ENCODE measurements at regions not wholly inside any gene's neighbourhood (a gene's known extent, or its start where the extent isn't known, plus 50 kb on each side); places are given as distances from the start of the nearest gene placed in this dataset.

DNA sequence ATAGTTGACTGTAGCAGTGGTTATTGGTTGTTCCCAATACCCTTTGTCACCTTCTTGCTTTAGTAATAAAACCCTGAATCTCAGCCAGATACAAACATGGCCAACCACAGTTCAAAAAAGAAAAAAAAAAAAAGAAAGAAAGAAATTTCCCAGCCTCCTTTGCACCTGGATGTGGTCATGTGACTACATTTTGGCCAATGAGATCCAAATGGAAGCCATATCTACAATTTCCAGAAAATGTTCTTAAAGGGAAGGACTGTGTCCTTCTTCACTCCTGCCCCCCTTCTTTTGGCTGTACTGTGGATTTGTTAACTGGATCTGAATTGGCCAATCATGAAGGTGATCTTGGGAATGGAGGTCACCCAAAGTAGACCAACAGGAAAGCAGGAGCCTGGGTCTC is 141.9 kb downstream of the SOX9 start:
- no peak for DNase-seq

DNA sequence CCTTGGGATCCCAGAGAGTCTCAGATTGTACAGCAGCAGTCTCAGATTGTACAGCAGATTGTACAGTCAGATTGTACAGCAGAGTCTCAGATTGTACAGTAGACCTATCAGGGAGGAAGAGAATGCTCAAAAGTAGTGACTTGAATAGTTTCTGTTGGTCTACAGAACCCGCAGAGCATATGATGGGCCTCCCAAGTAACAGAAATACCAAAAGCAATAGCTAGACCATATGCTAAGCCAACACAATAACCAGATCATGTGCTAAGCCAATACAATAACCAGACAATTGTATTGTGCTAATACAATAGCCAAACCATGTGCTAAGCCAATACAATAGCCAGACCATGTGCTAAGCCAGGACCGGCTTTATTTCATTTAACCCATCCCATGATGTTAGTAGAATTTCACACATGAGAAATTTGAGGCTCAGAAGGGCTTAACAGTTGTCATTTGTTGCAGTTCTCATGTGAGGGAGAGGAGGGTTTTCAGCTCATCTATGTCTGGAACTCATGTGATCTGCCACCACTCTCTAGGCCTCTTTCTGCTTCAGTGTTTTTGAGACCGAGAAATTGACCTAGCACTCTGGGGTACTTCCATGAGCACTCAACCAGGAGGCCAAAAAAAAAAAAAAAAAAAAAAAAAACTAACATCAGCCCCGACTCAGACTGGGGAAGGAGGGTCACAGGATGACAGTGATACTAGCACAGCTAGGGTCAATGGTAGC is 144.0 kb downstream of the SOX9 start:
- no peak for DNase-seq

DNA sequence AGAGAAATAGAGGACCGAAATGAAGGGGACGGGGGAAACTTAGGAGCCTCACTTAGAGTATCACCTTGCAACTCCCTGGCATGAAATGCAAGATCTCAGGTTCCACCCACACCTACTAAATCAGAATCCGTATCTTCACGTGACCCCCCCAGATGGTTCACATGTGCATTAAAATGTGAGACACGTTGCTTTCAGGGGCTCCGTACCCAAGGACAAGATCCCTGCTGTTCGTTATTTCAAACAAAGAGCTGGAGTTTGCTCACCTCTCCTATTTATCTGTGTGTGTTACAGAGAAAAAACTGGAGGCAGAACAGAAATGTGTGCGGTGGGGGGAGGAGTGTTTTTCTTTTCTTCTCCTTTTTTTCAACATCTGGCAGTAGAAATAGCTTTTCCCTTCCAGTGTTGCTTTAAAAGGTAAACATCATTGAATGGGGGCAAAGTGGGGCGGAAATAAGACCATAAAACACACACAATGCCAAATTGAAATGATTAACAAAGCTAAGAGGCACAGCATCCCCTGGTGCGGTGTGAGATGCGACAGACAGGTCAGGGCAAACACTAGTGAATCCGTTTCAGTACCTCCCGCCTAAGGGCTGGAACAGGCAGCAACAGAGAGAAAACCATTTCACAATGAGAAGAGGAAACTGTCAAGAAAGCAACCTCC is 145.4 kb downstream of the SOX9 start:
- no peak for DNase-seq

DNA sequence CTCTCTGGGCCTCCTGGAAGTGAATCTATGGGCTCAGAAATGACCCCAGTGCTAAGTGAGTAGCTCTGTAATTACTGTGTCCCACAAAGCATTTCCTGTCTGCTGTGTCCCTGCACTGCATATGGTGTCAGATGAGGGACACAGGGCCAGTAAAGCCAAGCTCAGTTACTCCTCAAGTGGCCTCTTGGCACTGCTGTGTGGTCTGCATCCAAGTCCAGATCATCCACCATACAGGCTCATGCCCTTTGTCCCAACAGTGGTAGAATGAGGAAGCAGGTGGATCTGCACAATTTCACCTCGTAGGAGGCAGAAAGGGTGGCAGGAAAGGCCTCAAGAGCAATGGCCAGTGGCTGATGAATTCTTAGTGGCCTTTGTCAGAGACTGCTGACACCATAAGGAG is 146.8 kb downstream of the SOX9 start:
- no peak for DNase-seq

DNA sequence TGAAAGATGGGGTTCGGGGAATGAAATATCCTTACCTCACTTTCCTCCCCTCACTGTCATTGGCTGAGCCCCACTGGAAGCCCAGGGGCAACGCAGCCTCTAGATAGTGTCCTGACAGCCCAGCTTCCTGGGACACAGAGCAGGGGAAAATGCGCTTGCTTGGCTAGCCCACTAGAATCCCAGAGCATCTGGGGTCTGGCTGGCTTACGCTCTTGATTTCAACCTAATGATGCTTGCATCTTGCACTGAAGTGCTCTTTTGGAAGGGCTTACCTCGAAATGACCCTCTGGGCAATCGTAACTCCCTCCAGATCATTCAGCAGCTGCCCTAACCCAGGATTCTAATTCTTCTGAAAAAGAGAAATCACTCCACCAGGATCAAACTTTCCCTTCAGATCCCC is 147.6 kb downstream of the SOX9 start:
- DNase-seq, result no peak

DNA sequence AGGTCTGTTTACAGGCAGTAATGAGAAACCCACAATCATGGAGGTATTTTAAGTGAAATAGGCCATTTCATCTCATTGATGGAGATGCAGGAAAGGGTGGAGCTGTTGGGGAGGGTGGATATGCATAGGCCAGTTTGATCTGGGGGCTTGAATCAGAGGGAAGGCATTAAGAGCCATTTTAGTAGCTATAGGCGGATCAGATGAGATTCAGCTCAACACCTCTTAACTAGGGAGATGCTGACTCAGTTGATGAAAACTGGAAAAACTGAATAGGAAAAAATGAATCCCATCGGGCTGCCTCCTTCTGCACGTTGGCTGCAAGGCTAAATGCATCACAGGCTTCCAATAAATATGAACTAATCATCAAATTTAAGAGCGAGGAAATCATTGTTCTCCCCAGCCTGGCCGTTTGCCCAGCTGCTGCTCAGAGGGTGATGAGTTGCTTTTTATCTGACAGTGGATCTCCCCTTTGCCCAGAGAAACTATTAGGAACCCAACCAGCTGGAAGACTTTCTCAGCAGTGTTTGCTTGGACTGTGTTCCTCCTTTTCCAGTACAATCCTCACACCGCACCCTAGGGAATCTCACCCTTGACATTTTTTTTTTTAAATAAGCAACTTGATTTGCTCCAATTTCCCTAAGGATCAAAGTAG is 149.6 kb downstream of the SOX9 start:
- DNase-seq, result peak; percentile 22

- no peak for DNase-seq
Measured at GRCh38 chr17:72271603-72272002, 150.8 kb downstream of the SOX9 start.

GRCh38 chr17:72273289-72274056 is 152.7 kb downstream of the SOX9 start:
- DNase-seq, result no peak

GRCh38 chr17:72274614-72275013 is 153.8 kb downstream of the SOX9 start:
- no peak for DNase-seq

GRCh38 chr17:72280881-72281280 is 160.1 kb downstream of the SOX9 start:
- no peak for DNase-seq

- DNase-seq, result no peak
Measured at GRCh38 chr17:72282439-72283029, 161.7 kb downstream of the SOX9 start.

DNA sequence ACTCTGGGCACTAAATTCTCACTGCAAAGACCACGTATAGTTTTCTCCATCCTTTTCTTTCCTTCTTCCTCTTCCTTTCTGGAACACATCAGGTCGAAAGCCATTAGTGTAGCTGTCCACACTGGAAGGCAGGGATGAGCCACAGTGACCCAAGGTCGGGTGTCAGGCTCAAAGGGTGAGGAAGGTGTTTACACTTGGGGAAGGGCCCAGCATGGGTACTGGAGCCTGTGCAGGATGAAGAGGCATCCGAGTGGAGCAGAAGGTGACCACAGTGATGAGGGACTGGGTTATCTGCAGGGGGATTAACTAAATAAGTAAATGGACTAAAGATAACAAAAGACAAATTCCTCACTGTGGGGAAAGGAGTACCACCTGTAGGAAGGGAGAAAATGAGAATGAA is 164.0 kb downstream of the SOX9 start:
- DNase-seq, result no peak

DNA sequence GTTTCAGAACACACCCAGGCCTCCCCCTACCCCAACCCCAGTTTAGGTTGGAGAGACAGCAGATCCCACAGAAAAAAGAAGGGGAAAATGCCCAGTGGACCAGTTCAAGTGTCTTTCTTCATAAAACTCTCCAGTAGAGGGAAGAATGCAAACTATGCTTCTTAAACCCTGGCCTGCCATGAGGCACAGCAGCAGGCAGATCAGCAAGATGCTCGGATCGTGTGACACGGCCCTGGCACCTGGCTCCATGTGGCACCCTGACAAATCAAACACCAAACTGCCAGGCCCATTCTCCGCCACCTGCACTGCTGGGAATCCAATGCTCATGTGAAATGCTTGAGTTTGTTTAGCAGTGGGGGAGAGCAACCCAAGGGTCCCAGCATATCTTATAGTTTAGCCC is 166.8 kb downstream of the SOX9 start:
- no peak for DNase-seq

DNA sequence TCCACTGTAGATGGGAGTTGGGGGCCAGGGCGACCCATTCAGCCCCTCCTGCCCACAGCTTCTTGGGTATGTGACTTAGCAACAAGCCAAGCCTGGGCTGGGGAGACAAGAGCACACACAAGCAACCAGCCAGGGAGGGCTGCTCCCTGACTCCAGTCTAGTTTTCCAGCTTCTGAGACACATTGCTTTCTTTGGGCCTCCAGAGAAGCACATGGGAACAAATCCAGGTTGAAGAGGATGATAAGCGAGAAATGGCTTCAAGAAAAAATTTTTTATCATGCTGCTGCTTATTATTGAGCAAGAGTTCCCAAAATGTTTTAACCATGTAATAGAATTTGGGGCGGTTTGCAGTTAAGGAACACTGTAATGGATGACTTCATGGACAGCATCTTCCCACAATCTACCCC is 173.7 kb downstream of the SOX9 start:
- DNase-seq, result no peak

- DNase-seq, result no peak
Measured at GRCh38 chr17:72295916-72296315, 175.1 kb downstream of the SOX9 start.

DNA sequence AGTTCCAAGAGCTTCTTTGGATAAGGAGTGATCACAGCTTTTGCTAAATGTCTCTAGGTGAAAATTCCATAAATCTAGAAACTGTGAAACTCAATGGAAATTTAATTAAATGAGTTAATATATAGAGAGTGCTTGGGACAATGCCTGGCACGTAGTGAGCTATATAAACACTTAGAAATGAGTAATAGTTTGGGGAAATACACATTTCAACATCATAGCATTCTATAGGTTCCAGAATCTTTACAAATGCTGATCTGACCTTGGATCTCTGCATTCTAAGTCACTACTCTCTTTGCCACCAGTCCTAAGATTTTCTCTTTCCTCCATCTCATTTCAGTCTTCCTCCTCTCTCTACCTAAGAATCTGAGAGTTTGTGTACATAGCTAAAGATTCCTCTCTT is 175.6 kb downstream of the SOX9 start:
- no peak for DNase-seq

DNA sequence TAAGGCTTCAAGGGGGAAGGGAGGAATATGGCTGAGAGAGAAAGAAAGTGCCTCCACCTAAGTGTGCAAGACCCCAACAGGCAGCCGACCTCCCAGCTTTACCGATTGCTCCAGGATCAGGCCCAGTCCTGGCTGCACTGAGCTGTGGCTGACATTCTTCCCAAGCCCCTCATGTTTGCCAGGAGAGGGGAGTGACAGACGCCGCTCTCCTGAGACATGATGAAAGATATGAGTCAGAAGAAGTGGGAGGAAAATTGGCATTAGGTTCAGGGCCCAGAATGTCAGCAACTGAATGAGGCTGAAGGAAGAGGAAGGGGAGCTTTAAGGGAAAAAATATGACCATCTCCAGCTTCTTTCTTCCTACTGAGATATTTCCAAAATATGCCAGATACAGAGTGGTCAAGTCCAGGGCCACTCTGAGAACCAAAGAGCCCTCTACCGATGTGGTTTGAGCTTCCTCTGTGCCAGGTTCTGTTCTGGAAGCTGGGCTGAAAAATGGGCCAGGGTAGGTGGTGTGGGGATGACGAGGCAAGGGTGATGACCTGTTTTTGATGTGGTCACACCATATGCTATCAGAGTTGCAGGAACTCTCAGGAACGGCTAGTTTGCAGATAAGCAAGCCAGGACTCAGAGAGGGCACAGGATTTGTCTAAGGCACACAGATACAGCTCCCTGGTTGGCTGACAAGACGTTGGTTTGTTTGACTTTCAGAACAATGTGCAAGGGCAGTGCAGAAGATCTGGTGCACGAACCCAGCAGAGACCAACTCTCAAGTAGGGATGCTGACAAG is 176.7 kb downstream of the SOX9 start:
- peak; percentile 74 for DNase-seq

DNA sequence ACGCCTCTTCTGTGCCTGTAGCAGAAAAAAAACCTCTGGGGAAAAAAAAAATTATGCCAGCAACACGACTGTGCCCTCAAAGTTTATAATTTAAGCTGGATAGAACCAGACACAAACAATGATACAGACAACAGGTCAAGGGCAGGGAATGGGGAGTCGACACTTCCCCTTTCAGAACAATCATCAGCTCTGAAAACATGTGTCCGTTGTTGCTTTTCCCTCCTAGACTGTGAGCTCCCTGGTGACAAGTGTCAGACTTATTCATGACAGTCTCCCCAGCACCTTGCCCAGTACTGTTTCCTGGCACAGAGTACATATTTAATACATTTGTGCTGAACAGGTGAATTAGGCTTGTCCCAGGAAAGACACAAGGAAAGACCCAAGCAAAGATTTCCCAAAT is 178.3 kb downstream of the SOX9 start:
- DNase-seq, result no peak

DNA sequence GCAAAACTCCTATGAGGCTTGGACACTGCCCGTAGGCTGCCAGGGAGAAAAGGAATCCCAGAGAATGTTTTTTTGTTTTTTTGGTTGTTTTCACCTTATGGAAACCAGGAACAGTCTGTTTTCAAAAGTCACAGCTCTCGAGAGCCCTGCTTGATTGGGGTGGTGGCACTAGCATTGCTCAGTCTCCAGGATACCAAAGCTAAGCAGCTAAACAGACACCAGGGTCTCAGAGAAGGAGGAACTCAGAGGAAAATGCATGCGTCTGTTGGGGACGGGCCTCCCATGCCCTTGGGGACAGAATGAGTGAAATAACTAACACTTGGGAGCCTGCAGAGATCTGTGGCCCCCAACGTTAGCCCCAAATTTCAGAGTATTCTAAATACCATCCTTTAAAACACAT is 178.8 kb downstream of the SOX9 start:
- DNase-seq, result no peak

DNA sequence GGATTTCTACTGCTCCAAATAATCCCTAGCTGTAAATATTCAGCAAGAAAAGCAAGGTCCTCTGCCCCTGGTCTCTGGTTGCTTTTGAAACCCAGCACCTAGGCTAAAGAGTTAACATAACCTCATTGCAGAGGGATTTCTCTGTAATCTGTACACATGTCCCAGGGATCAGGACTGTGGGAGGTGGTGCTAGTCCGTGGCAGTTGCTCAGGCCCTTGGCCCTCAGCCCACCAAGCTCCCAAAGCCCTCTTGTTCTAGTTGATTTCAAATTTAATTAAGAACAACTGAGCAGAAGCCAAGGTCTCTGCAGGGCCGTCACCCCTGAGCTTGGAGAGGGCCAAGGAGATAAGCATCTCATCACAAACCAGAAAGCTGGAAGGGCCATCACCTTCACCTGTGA is 181.1 kb downstream of the SOX9 start:
- no peak for DNase-seq

GRCh38 chr17:72302735-72303134 is 181.9 kb downstream of the SOX9 start:
- DNase-seq, result no peak

Measured in kidney glomerular epithelial cell (primary cell).